ENCODE measurements at regions not wholly inside any gene's neighbourhood (a gene's known extent, or its start where the extent isn't known, plus 50 kb on each side); places are given as distances from the start of the nearest gene placed in this dataset.

DNA sequence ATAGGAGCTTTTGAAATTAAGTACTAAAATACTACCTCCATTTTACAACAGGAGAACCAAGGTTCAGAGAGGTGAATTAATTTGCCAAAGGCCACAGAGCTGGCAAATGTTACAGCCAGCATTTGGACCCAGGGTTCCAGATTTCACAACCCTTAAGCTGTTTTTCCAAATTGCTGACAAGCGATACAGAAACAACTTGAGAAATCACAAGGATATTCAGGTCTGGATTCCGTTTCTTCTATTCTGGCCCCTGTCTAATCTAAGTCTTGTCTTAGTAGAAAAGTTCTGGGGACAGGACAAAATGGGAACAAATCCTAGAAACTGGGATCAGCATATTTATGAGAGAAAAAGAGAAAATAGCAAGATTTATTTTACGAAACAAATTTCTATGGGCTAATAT, 103.1 kb upstream of the PRLR start:
- TF ChIP-seq, protein P1, sequence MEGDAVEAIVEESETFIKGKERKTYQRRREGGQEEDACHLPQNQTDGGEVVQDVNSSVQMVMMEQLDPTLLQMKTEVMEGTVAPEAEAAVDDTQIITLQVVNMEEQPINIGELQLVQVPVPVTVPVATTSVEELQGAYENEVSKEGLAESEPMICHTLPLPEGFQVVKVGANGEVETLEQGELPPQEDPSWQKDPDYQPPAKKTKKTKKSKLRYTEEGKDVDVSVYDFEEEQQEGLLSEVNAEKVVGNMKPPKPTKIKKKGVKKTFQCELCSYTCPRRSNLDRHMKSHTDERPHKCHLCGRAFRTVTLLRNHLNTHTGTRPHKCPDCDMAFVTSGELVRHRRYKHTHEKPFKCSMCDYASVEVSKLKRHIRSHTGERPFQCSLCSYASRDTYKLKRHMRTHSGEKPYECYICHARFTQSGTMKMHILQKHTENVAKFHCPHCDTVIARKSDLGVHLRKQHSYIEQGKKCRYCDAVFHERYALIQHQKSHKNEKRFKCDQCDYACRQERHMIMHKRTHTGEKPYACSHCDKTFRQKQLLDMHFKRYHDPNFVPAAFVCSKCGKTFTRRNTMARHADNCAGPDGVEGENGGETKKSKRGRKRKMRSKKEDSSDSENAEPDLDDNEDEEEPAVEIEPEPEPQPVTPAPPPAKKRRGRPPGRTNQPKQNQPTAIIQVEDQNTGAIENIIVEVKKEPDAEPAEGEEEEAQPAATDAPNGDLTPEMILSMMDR (IDR thresholded peaks at IDR 0.05; ENCODE audit: low read length) = no peak
- TF ChIP-seq EZH2phosphoT487 (IDR thresholded peaks at IDR 0.05; ENCODE audit: low read length) (no peak), EZH2 (optimal IDR thresholded peaks at IDR 0.05; ENCODE audit: low read depth, low read length) (no peak)
